ENCODE measurements at regions not wholly inside any gene's neighbourhood (a gene's known extent, or its start where the extent isn't known, plus 50 kb on each side); places are given as distances from the start of the nearest gene placed in this dataset.

DNA sequence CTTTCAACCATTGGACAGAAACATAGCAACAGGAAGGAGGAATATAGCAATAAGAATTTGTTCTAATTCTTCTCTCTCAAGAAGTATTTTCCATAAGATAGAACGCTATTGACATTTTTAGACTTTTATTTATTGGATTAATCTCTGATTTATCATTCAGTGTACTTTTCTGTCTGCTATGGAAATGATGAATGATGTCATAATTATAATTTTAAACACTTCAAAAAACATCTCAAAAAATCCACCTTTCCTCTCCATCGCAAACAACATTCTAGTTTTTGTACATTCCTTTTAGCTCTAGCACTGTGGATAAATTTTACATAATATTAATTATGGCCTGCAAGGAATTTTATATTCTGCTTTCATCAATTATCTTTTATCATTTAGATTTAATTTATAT is 643.2 kb downstream of the DHX35 start:
- no peak for DNase-seq (ENCODE audit: low spot score in 2 of 2)
- Histone ChIP-seq H3K27me3 (no peaks in the 10 kb centered on the region), H3K27ac (no peak overlapping the region), H3K4me1 (no peaks in the 10 kb centered on the region), H3K9me3 (no peaks in the 10 kb centered on the region), H3K36me3 (no peaks in the 10 kb centered on the region), H3K4me3 (no peak overlapping the region)
- 90% methylated on average over 2 of the region's 2 CpGs for WGBS
- TF ChIP-seq POLR2AphosphoS5 (IDR thresholded peaks at IDR 0.05) (no peak), EP300 (IDR thresholded peaks at IDR 0.05) (no peak), POLR2A (IDR thresholded peaks at IDR 0.05) (no peak), CTCF (IDR thresholded peaks at IDR 0.05) (no peak)

- no peak overlapping the region for H3K4me3 ChIP-seq
- H3K36me3 ChIP-seq = no peaks in the 10 kb centered on the region
- 79% methylated on average over 7 of the region's 7 CpGs for WGBS
- H3K4me1 ChIP-seq = no peaks in the 10 kb centered on the region
- no peak overlapping the region for H3K27ac ChIP-seq
- no peaks in the 10 kb centered on the region for H3K9me3 ChIP-seq
- no peaks in the 10 kb centered on the region for H3K27me3 ChIP-seq
- no peak for DNase-seq (ENCODE audit: low spot score in 2 of 2)
- TF ChIP-seq EP300 (IDR thresholded peaks at IDR 0.05) = no peak
- no peak for TF ChIP-seq CTCF (IDR thresholded peaks at IDR 0.05)
- no peak for TF ChIP-seq POLR2A (IDR thresholded peaks at IDR 0.05)
- no peak for TF ChIP-seq POLR2AphosphoS5 (IDR thresholded peaks at IDR 0.05)
Measured at GRCh38 chr20:39603219-39603618, 641.1 kb downstream of the DHX35 start.

- 45% methylated on average over 2 of the region's 2 CpGs for WGBS
- TF ChIP-seq EP300 (IDR thresholded peaks at IDR 0.05) = no peak
- no peak for TF ChIP-seq POLR2AphosphoS5 (IDR thresholded peaks at IDR 0.05)
- TF ChIP-seq POLR2A (IDR thresholded peaks at IDR 0.05) = no peak
- TF ChIP-seq CTCF (IDR thresholded peaks at IDR 0.05) = no peak
- no peak for DNase-seq (ENCODE audit: low spot score in 2 of 2)
- Histone ChIP-seq H3K4me3 (no peak overlapping the region), H3K27ac (no peak overlapping the region), H3K36me3 (no peaks in the 10 kb centered on the region), H3K4me1 (no peaks in the 10 kb centered on the region), H3K9me3 (no peaks in the 10 kb centered on the region), H3K27me3 (no peaks in the 10 kb centered on the region)
Measured at GRCh38 chr20:39602649-39603048, 640.5 kb downstream of the DHX35 start.

GRCh38 chr20:39600871-39601270 is 638.7 kb downstream of the DHX35 start:
- Histone ChIP-seq H3K36me3 (no peaks in the 10 kb centered on the region), H3K27ac (no peak overlapping the region), H3K4me1 (no peaks in the 10 kb centered on the region), H3K27me3 (no peaks in the 10 kb centered on the region), H3K4me3 (no peak overlapping the region), H3K9me3 (no peaks in the 10 kb centered on the region)
- TF ChIP-seq CTCF (IDR thresholded peaks at IDR 0.05) (no peak), POLR2A (IDR thresholded peaks at IDR 0.05) (no peak), POLR2AphosphoS5 (IDR thresholded peaks at IDR 0.05) (no peak), EP300 (IDR thresholded peaks at IDR 0.05) (no peak)
- 87% methylated on average over 3 of the region's 3 CpGs for WGBS
- DNase-seq (ENCODE audit: low spot score in 2 of 2) = no peak

- Histone ChIP-seq H3K27me3 (no peaks in the 10 kb centered on the region), H3K27ac (no peak overlapping the region), H3K36me3 (no peaks in the 10 kb centered on the region), H3K4me1 (no peaks in the 10 kb centered on the region), H3K9me3 (no peaks in the 10 kb centered on the region), H3K4me3 (no peak overlapping the region)
- whole genome bisulfite sequencing = 75% methylated on average over 1 of the region's 1 CpG
- DNase-seq (ENCODE audit: low spot score in 2 of 2) = no peak
- no peak for TF ChIP-seq CTCF (IDR thresholded peaks at IDR 0.05)
- TF ChIP-seq EP300 (IDR thresholded peaks at IDR 0.05) = no peak
Measured at GRCh38 chr20:39600156-39600555, 638.0 kb downstream of the DHX35 start.
